ENCODE measurements at regions not wholly inside any gene's neighbourhood (a gene's known extent, or its start where the extent isn't known, plus 50 kb on each side); places are given as distances from the start of the nearest gene placed in this dataset.
"Not testable (repeated sequence)": the region's sequence is repeated elsewhere in the genome, so short reads cannot be mapped to it uniquely, and the experiment has no call there.

- Mint-ChIP-seq H3K36me3 (no peaks in the 10 kb centered on the region), H3K9me3 (peaks cover 0 to 21% (median 5%) of the 10 kb centered on the region in 6 donors), H3K4me1 (no peaks in the 10 kb centered on the region), H3K4me3 (no peak overlapping the region), H3K27ac (no peak overlapping the region), H3K27me3 (ENCODE audit: low read depth in 3 of 3) (peaks cover 0 to 2% (median 2%) of the 10 kb centered on the region in 3 donors)
- DNase-seq = no peak
These were observed 241.7 kb downstream of the DSC3 start for GRCh38 chr18:30800800-30801199.

DNA sequence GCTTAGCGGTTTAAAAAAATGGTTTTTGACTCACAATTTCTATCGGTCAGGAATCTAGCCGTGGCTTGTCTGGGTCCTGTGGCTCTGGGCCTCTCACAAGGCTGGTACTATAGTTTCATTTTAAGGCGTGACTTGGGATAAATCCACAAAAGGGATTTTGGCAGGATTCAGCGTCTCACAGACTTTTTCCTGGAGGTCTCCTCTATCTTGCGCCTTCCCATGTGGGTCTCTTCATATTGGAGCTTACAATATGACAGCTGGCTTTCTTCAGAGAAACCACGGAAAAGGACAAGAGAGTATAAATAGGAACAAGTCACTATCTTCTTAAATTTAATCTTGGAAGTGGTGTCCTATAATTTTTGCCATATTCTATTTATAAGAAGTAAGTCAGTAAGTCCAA lies 250.5 kb downstream of the DSC3 start:
- no peak overlapping the region for H3K27ac Mint-ChIP-seq
- no peak for DNase-seq
- no peak overlapping the region for H3K4me3 Mint-ChIP-seq
- no peaks in the 10 kb centered on the region for H3K4me1 Mint-ChIP-seq
- peaks cover 13 to 48% (median 29%) of the 10 kb centered on the region in 6 donors for H3K9me3 Mint-ChIP-seq
- no peaks in the 10 kb centered on the region for H3K36me3 Mint-ChIP-seq
- H3K27me3 Mint-ChIP-seq (ENCODE audit: low read depth in 3 of 3) = no peaks in the 10 kb centered on the region

DNA sequence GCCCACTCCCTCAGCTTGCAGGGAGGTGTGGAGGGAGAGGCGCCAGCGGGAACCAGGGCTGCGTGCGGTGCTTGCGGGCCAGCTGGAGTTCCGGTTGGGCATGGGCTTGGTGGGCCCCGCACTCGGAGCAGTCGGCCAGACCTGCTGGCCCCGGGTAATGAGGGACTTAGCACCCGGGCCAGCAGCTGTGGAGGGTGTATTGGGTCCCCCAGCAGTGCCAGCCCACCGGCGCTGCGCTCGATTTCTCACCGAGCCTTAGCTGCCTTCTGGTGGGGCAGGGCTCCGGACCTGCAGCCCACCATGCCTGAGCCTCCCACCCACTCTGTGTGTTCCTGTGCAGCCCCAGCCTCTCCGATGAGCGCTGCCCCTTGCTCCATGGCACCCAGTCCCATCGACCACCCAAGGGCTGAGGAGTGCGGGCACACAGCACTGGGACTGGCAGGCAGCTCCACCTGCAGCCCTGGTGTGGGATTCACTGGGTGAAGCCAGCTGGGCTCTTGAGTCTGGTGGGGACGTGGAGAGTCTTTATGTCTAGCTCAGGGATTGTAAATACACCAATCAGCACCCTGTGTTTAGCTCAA lies 254.0 kb downstream of the DSC3 start:
- H3K36me3 Mint-ChIP-seq; DNase-seq; H3K27me3 Mint-ChIP-seq (ENCODE audit: low read depth in 3 of 3); H3K4me3 Mint-ChIP-seq; H3K4me1 Mint-ChIP-seq; H3K27ac Mint-ChIP-seq: not testable (repeated sequence)
- peaks cover 7 to 58% (median 32%) of the 10 kb centered on the region in 6 donors for H3K9me3 Mint-ChIP-seq

DNA sequence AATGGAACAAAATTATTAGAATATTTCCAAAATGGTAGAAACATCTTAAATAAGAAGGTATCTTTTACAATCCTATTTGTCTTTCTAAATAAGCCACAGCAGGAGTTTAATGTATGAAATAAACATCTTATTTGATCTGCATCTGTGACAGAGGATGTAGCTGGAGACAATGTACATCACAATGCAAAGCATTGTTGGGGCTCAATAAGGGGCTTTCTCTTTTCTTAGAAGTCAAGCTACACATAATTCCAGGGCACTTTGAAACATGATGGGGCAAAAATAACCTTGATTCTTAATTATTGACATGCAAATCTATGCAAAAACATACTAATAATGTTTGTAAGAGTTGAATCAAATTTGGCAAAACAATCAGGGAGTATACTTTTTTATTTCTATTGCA lies 255.1 kb downstream of the DSC3 start:
- Mint-ChIP-seq H3K4me1 (no peaks in the 10 kb centered on the region), H3K36me3 (no peaks in the 10 kb centered on the region), H3K27ac (no peak overlapping the region), H3K9me3 (peaks cover 4 to 61% (median 33%) of the 10 kb centered on the region in 6 donors), H3K27me3 (ENCODE audit: low read depth in 3 of 3) (no peaks in the 10 kb centered on the region), H3K4me3 (no peak overlapping the region)
- DNase-seq = no peak

DNA sequence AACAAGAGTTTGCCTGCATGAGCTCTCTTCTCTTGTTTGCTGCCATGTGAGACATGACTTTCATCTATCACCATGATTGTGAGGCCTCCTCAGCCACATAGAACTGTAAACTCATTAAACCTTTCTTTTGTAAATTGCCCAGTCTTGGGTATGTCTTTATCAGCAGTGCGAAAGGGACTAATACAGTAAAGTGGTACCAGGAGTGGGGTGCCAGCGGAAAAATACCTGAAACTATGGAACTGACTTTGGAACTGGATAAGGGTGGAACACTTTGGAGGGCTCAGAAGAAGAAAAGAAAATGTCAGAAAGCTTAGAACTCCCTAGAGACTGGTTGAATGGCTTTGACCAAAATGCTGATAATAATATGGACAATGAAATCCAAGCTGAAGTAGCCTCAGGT lies 260.9 kb downstream of the DSC3 start:
- Mint-ChIP-seq H3K4me3 (no peak overlapping the region), H3K27ac (no peak overlapping the region), H3K4me1 (no peaks in the 10 kb centered on the region), H3K9me3 (peaks cover 6 to 52% (median 21%) of the 10 kb centered on the region in 6 donors), H3K27me3 (ENCODE audit: low read depth in 3 of 3) (peaks cover 0 to 2% (median 0%) of the 10 kb centered on the region in 3 donors), H3K36me3 (no peaks in the 10 kb centered on the region)
- no peak for DNase-seq

- no peaks in the 10 kb centered on the region for H3K27me3 Mint-ChIP-seq (ENCODE audit: low read depth in 3 of 3)
- no peak overlapping the region for H3K4me3 Mint-ChIP-seq
- no peak for DNase-seq
- H3K9me3 Mint-ChIP-seq = peaks cover 12 to 40% (median 16%) of the 10 kb centered on the region in 6 donors
- H3K4me1 Mint-ChIP-seq = no peaks in the 10 kb centered on the region
- H3K27ac Mint-ChIP-seq = no peak overlapping the region
- no peaks in the 10 kb centered on the region for H3K36me3 Mint-ChIP-seq
These were observed 266.9 kb downstream of the DSC3 start for GRCh38 chr18:30775629-30776028.

DNA sequence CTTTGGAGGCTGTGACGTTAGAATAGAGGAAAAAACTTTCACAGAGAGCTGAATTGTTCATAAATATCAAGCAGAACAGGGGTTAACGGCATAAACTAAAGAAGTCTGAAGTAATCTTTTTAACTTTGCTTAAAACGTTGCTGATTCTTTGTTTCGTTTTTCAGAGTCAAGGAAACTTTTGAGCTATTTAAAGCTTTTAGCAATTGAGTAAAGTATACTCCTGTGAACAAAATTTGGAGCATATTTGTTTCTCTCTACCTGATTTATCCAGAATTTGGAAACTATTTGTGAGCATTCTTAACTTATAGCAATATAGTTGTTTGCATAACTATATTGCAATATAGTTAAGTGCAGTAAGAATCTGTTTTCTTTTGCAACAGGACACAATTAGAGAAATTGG lies 270.4 kb downstream of the DSC3 start:
- H3K4me3 Mint-ChIP-seq; H3K27ac Mint-ChIP-seq; H3K36me3 Mint-ChIP-seq; H3K4me1 Mint-ChIP-seq; H3K27me3 Mint-ChIP-seq (ENCODE audit: low read depth in 3 of 3); DNase-seq: not testable (repeated sequence)
- H3K9me3 Mint-ChIP-seq = peaks cover 8 to 43% (median 20%) of the 10 kb centered on the region in 6 donors

- H3K27ac Mint-ChIP-seq = no peak overlapping the region
- no peaks in the 10 kb centered on the region for H3K4me1 Mint-ChIP-seq
- H3K27me3 Mint-ChIP-seq (ENCODE audit: low read depth in 3 of 3) = peaks cover 0 to 2% (median 2%) of the 10 kb centered on the region in 3 donors
- DNase-seq = no peak
- no peak overlapping the region for H3K4me3 Mint-ChIP-seq
- H3K9me3 Mint-ChIP-seq = peaks cover 0 to 23% (median 10%) of the 10 kb centered on the region in 6 donors
- no peaks in the 10 kb centered on the region for H3K36me3 Mint-ChIP-seq
These were observed 276.5 kb downstream of the DSC3 start for GRCh38 chr18:30766053-30766452.

DNA sequence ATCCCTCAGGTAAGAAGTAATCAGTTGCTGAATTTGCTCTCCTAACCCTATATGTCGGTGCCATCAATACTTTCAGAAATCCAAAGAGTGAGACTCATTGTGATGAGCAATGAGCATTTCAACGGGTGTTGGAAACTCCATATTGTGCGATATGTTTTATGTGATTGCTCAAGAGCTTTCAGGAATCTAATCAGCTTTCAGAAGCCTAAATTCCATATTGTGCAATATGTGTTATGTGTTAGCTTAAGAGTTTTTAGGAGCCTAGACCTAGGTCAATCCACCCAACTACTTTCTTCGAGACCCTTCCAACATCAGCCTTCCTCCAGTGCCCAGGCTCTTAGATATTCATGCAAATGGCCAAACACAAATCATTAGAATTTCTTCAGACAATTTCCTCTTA lies 277.3 kb downstream of the DSC3 start:
- H3K9me3 Mint-ChIP-seq = peaks cover 0 to 18% (median 7%) of the 10 kb centered on the region in 6 donors

GRCh38 chr18:30763902-30764350 lies 278.6 kb downstream of the DSC3 start:
- Mint-ChIP-seq H3K4me1 (no peaks in the 10 kb centered on the region), H3K9me3 (peaks cover 0 to 10% (median 6%) of the 10 kb centered on the region in 6 donors), H3K27ac (no peak overlapping the region), H3K36me3 (no peaks in the 10 kb centered on the region), H3K4me3 (no peak overlapping the region), H3K27me3 (ENCODE audit: low read depth in 3 of 3) (peaks cover 0 to 2% (median 2%) of the 10 kb centered on the region in 3 donors)
- DNase-seq = no peak

More for the DNA sequence above, 277.3 kb downstream of the DSC3 start:
- no peak for DNase-seq
- H3K4me1 Mint-ChIP-seq = no peaks in the 10 kb centered on the region
- H3K27me3 Mint-ChIP-seq (ENCODE audit: low read depth in 3 of 3) = peaks cover 0 to 2% (median 2%) of the 10 kb centered on the region in 3 donors
- no peaks in the 10 kb centered on the region for H3K36me3 Mint-ChIP-seq
- H3K4me3 Mint-ChIP-seq = no peak overlapping the region
- no peak overlapping the region for H3K27ac Mint-ChIP-seq

DNA sequence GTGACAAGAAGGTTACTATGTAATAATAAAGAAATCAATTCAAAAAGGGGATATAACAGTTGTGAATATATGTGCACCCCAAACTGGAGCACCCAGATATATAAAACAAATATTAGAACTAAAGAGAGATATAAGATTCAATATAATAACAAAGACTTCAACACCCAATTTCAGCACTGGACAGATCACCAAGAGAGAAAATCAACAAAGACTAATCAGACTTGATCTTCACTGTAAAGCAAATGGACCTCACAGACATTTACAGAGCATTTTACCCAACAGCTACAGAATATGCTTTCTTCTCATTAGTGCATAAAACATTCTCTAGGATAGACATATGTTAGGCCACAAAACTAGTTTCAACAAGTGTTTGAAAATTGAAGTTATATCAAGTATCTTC lies 287.7 kb downstream of the DSC3 start:
- Mint-ChIP-seq H3K4me3 (no peak overlapping the region), H3K27me3 (ENCODE audit: low read depth in 3 of 3) (peaks cover 0 to 1% (median 0%) of the 10 kb centered on the region in 3 donors), H3K4me1 (no peaks in the 10 kb centered on the region), H3K27ac (no peak overlapping the region), H3K36me3 (no peaks in the 10 kb centered on the region), H3K9me3 (peaks cover 2 to 36% (median 19%) of the 10 kb centered on the region in 6 donors)
- DNase-seq = no peak

GRCh38 chr18:30748541-30748940 lies 294.0 kb downstream of the DSC3 start:
- Mint-ChIP-seq H3K27me3 (ENCODE audit: low read depth in 3 of 3) (no peaks in the 10 kb centered on the region), H3K27ac (no peak overlapping the region), H3K4me3 (no peak overlapping the region), H3K4me1 (no peaks in the 10 kb centered on the region), H3K9me3 (peaks cover 6 to 34% (median 20%) of the 10 kb centered on the region in 6 donors), H3K36me3 (no peaks in the 10 kb centered on the region)
- no peak for DNase-seq

DNA sequence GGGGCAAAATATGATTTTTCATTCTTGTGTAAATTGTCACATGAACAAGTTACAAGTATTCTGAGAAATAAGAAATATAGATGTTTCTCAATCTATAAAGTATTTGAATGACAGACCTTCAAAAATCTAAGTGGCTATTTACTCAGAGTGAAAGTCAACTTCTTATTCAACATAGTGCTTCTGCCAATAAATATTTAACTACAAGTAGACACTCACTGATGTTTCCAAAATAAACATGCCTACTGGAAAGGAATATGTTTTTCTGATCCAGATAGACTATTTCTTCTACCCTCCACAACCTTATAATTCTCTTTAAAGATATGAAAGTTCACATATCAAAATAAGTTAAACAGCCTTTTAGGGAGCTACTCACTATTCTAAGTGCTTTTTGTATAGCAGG lies 296.3 kb downstream of the DSC3 start:
- no peaks in the 10 kb centered on the region for H3K36me3 Mint-ChIP-seq
- peaks cover 0 to 22% (median 13%) of the 10 kb centered on the region in 6 donors for H3K9me3 Mint-ChIP-seq
- no peaks in the 10 kb centered on the region for H3K4me1 Mint-ChIP-seq
- H3K4me3 Mint-ChIP-seq = no peak overlapping the region
- DNase-seq = no peak
- no peaks in the 10 kb centered on the region for H3K27me3 Mint-ChIP-seq (ENCODE audit: low read depth in 3 of 3)
- no peak overlapping the region for H3K27ac Mint-ChIP-seq

DNA sequence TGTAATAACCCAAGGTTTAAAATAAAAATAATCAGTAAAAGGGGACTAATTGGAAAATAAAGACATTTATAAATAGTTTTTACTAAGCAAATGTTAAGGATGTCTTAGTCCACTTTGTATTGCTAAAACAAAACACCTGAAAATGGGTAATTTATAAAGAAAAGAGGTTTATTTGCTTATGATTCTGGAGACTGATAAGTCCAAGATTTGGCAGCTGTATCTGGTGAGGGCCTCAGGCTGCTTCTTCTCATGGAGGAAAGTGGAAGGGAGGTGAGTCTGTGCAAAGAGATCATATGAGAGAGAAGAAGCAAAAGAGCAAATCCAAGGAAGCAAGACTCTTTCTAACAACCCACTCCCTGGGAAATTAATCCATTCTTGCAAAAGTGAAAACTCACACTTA lies 299.5 kb downstream of the DSC3 start:
- Mint-ChIP-seq H3K4me1 (no peaks in the 10 kb centered on the region), H3K27me3 (ENCODE audit: low read depth in 3 of 3) (no peaks in the 10 kb centered on the region), H3K27ac (no peak overlapping the region), H3K9me3 (peaks cover 0 to 20% (median 11%) of the 10 kb centered on the region in 6 donors), H3K4me3 (no peak overlapping the region), H3K36me3 (no peaks in the 10 kb centered on the region)
- DNase-seq = no peak

- Mint-ChIP-seq H3K27ac (no peak overlapping the region), H3K4me1 (no peaks in the 10 kb centered on the region), H3K4me3 (no peak overlapping the region), H3K27me3 (ENCODE audit: low read depth in 3 of 3) (peaks cover 0 to 2% (median 0%) of the 10 kb centered on the region in 3 donors), H3K9me3 (peaks cover 6 to 54% (median 29%) of the 10 kb centered on the region in 6 donors), H3K36me3 (no peaks in the 10 kb centered on the region)
- no peak for DNase-seq
These were observed 311.6 kb downstream of the DSC3 start for GRCh38 chr18:30730915-30731314.
